ENCODE measurements at regions not wholly inside any gene's neighbourhood (a gene's known extent, or its start where the extent isn't known, plus 50 kb on each side); places are given as distances from the start of the nearest gene placed in this dataset.

DNA sequence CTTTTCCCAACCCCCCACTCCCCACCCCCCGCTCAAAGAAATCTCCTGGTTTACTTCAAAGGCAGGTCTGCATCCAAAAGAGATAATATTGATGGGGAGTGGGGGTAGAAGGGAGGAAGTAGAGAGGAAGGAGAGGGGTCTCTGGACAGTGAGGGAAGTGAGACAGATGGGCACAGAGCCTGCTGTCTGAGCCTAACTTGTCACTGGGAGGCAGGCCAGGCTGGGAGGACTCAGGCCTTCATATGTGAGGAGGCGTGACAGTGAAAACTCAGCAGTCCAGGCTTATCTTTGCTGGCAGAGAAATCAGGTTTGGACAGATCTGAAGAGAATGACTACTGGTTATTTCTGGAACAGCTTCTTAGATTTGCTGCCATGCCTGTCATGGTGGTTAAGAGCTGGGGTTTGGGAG, 192.3 kb downstream of the NUAK1 start:
- Mint-ChIP-seq H3K27ac (no peak overlapping the region), H3K27me3 (no peaks in the 10 kb centered on the region), H3K4me3 (no peak overlapping the region), H3K36me3 (no peaks in the 10 kb centered on the region), H3K4me1 (ENCODE audit: low read depth) (no peaks in the 10 kb centered on the region), H3K9me3 (no peaks in the 10 kb centered on the region)
- CTCF ChIA-PET: no interaction called here
- intact Hi-C loops (cut with micrococcal nuclease): no loop called here
- DNase-seq: no peak
- POLR2A ChIA-PET: no interaction called here

GRCh38 chr12:105947906-105948305, 190.8 kb downstream of the NUAK1 start:
- no peaks in the 10 kb centered on the region for H3K36me3 Mint-ChIP-seq
- DNase-seq: no peak
- H3K4me1 Mint-ChIP-seq (ENCODE audit: low read depth): no peaks in the 10 kb centered on the region
- H3K4me3 Mint-ChIP-seq: no peak overlapping the region
- intact Hi-C loops (cut with micrococcal nuclease): no loop called here
- H3K27ac Mint-ChIP-seq: no peak overlapping the region
- POLR2A ChIA-PET: no interaction called here
- CTCF ChIA-PET: no interaction called here
- H3K9me3 Mint-ChIP-seq: no peaks in the 10 kb centered on the region
- H3K27me3 Mint-ChIP-seq: no peaks in the 10 kb centered on the region

DNA sequence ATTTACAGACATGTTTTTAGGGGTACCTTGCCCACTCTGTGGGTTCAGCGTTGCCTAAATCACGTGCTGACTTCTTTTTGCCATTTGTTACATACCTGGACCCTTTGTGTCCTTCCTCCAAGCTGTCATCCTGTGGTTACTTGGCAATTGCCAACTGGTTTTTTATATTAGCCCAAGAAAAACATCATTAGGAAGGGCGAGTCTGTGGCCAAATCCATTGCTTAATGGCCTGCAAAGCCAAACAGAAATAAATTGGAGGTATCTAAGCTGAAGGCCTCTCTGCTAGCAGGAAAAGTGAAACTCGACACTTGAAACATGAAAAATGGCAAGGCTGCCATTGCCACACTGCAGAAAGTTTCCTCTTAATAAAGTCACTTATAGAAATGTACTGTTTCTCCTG, 190.4 kb downstream of the NUAK1 start:
- ChIA-PET POLR2A (no interaction called here), CTCF (no interaction called here)
- DNase-seq: no peak
- Mint-ChIP-seq H3K27me3 (no peaks in the 10 kb centered on the region), H3K27ac (no peak overlapping the region), H3K9me3 (no peaks in the 10 kb centered on the region), H3K4me1 (ENCODE audit: low read depth) (no peaks in the 10 kb centered on the region), H3K4me3 (no peak overlapping the region), H3K36me3 (no peaks in the 10 kb centered on the region)
- intact Hi-C loops (cut with micrococcal nuclease): no loop called here

- no peaks in the 10 kb centered on the region for H3K27me3 Mint-ChIP-seq
- ChIA-PET CTCF (no interaction called here), POLR2A (no interaction called here)
- H3K9me3 Mint-ChIP-seq: no peaks in the 10 kb centered on the region
- H3K4me1 Mint-ChIP-seq (ENCODE audit: low read depth): no peaks in the 10 kb centered on the region
- H3K4me3 Mint-ChIP-seq: no peak overlapping the region
- no peaks in the 10 kb centered on the region for H3K36me3 Mint-ChIP-seq
- DNase-seq: no peak
- H3K27ac Mint-ChIP-seq: no peak overlapping the region
- intact Hi-C loops (cut with micrococcal nuclease): no loop called here
Measured at GRCh38 chr12:105949391-105949790, 189.4 kb downstream of the NUAK1 start.

- Mint-ChIP-seq H3K27ac (no peak overlapping the region), H3K4me1 (ENCODE audit: low read depth) (no peaks in the 10 kb centered on the region), H3K4me3 (no peak overlapping the region), H3K27me3 (peaks cover 1% of the 10 kb centered on the region), H3K9me3 (no peaks in the 10 kb centered on the region), H3K36me3 (no peaks in the 10 kb centered on the region)
- DNase-seq: no peak
- CTCF ChIA-PET: no interaction called here
- POLR2A ChIA-PET: no interaction called here
- intact Hi-C loops (cut with micrococcal nuclease): no loop called here
Measured at GRCh38 chr12:105951732-105952131, 187.0 kb downstream of the NUAK1 start.

GRCh38 chr12:105954951-105955931, 183.5 kb downstream of the NUAK1 start:
- Mint-ChIP-seq H3K4me3 (no peak overlapping the region), H3K4me1 (ENCODE audit: low read depth) (no peaks in the 10 kb centered on the region), H3K9me3 (no peaks in the 10 kb centered on the region), H3K27me3 (peaks cover 1% of the 10 kb centered on the region), H3K36me3 (no peaks in the 10 kb centered on the region), H3K27ac (no peak overlapping the region)
- POLR2A ChIA-PET: no interaction called here
- intact Hi-C loops (cut with micrococcal nuclease): no loop called here
- no peak for DNase-seq
- CTCF ChIA-PET: no interaction called here

DNA sequence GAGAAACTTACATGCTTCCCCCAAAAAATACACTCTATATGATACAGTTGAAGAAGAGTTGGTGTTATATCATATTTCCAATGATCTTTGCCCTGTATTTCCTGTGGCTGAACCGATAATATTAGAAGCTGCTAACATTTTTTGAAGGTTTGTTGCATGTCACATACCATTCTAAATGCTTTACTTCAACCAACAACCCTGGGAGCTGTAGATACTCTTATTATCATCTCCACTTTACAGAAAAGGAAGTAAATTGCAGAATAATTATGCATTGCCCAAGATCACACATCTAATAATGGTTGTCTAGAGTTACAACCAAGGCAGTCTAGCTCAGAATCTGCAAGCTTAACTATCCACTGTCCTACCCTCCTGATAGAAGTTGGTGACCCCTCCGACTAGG, 182.8 kb downstream of the NUAK1 start:
- intact Hi-C loops (cut with micrococcal nuclease): no loop called here
- no peaks in the 10 kb centered on the region for H3K9me3 Mint-ChIP-seq
- POLR2A ChIA-PET: no interaction called here
- no peaks in the 10 kb centered on the region for H3K36me3 Mint-ChIP-seq
- no peak for DNase-seq
- no peak overlapping the region for H3K4me3 Mint-ChIP-seq
- CTCF ChIA-PET: no interaction called here
- no peaks in the 10 kb centered on the region for H3K4me1 Mint-ChIP-seq (ENCODE audit: low read depth)
- no peak overlapping the region for H3K27ac Mint-ChIP-seq
- peaks cover 1% of the 10 kb centered on the region for H3K27me3 Mint-ChIP-seq

DNA sequence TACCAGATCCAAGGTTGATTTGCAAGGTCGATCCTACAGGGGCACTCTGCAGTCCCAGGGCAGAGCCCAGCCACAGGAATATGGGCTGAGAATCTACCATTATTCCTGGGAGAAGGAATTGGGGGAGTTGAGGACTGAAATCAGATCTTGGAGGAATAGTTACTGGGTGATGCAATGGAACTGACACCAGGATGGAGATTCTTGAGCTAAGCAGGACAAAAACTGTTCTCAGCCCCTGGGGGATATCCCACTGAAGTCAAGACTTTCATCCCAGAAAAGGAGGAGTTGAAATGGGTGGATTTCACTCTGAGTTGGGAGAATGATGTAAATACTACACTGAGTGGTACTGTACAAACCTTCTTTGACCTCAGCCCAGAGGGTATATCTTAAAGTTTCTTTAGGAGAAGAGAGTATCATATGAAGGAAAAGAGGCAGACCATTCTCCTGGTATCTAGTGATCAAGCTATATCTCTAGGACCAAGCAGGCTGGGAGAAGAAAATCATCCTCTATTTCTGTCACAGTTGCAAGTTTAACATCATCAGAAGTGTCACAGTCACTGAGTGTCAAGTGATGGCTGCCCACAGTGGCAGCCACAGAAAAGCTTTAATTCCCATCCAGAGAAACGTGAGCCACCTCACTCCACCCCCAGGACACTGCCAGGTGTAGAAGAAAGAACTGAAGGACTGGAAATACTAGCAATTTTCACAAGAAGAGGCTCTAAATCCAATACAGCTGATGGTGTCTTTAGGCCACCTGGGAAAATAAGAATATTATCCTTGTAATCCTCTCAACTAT, 181.9 kb downstream of the NUAK1 start:
- H3K36me3 Mint-ChIP-seq: no peaks in the 10 kb centered on the region
- ChIA-PET CTCF (no interaction called here), POLR2A (no interaction called here)
- H3K9me3 Mint-ChIP-seq: no peaks in the 10 kb centered on the region
- H3K4me3 Mint-ChIP-seq: no peak overlapping the region
- DNase-seq: no peak
- H3K27ac Mint-ChIP-seq: no peak overlapping the region
- peaks cover 1% of the 10 kb centered on the region for H3K27me3 Mint-ChIP-seq
- intact Hi-C loops (cut with micrococcal nuclease): no loop called here
- H3K4me1 Mint-ChIP-seq (ENCODE audit: low read depth): no peaks in the 10 kb centered on the region

GRCh38 chr12:105960319-105961083, 178.3 kb downstream of the NUAK1 start:
- intact Hi-C loops (cut with micrococcal nuclease): no loop called here
- no peaks in the 10 kb centered on the region for H3K36me3 Mint-ChIP-seq
- no peak for DNase-seq
- no peaks in the 10 kb centered on the region for H3K4me1 Mint-ChIP-seq (ENCODE audit: low read depth)
- no peak overlapping the region for H3K27ac Mint-ChIP-seq
- H3K27me3 Mint-ChIP-seq: peaks cover under 1% of the 10 kb centered on the region
- ChIA-PET CTCF (no interaction called here), POLR2A (no interaction called here)
- no peak overlapping the region for H3K4me3 Mint-ChIP-seq
- no peaks in the 10 kb centered on the region for H3K9me3 Mint-ChIP-seq

- intact Hi-C loops (cut with micrococcal nuclease): no loop called here
- DNase-seq: no peak
- Mint-ChIP-seq H3K9me3 (no peaks in the 10 kb centered on the region), H3K27ac (no peak overlapping the region), H3K27me3 (no peaks in the 10 kb centered on the region), H3K36me3 (no peaks in the 10 kb centered on the region), H3K4me1 (ENCODE audit: low read depth) (no peaks in the 10 kb centered on the region), H3K4me3 (no peak overlapping the region)
- ChIA-PET POLR2A (no interaction called here), CTCF (no interaction called here)
Measured at GRCh38 chr12:105961821-105962671, 176.7 kb downstream of the NUAK1 start.

GRCh38 chr12:105967038-105967776, 171.5 kb downstream of the NUAK1 start:
- Mint-ChIP-seq H3K36me3 (no peaks in the 10 kb centered on the region), H3K4me1 (ENCODE audit: low read depth) (no peaks in the 10 kb centered on the region), H3K9me3 (no peaks in the 10 kb centered on the region), H3K27me3 (peaks cover 3% of the 10 kb centered on the region), H3K4me3 (no peak overlapping the region), H3K27ac (no peak overlapping the region)
- ChIA-PET CTCF (no interaction called here), POLR2A (no interaction called here)
- no peak for DNase-seq
- intact Hi-C loops (cut with micrococcal nuclease): no loop called here
